ENCODE measurements at regions not wholly inside any gene's neighbourhood (a gene's known extent, or its start where the extent isn't known, plus 50 kb on each side); places are given as distances from the start of the nearest gene placed in this dataset.

- ATAC-seq (no peak), DNase-seq (peak in 1 of 3 donors; percentile 5)
- Histone ChIP-seq H3K27me3 (peaks cover 0 to 7% of the 10 kb centered on the region in 2 donors), H3K4me1 (peaks cover 0 to 3% (median 0%) of the 10 kb centered on the region in 4 donors), H3K4me3 (no peak overlapping the region), H3K27ac (no peak overlapping the region), H3K9me3 (no peaks in the 10 kb centered on the region), H3K36me3 (no peaks in the 10 kb centered on the region)
- TF ChIP-seq CTCF (IDR thresholded peaks at IDR 0.05) (no peak), POLR2A (IDR thresholded peaks at IDR 0.05) (no peak)
- intact Hi-C loops (cut with DNase I), result no loop called here
- WGBS (ENCODE audit: insufficient coverage, low coverage, low lambda C conversion rate, missing lambda C conversion rate), result 12% methylated on average over 7 of the region's 7 CpGs
Observed at GRCh38 chr17:36791150-36791941, 145.9 kb upstream of the LHX1 start.

GRCh38 chr17:36791942-36792475 lies 145.3 kb upstream of the LHX1 start:
- Histone ChIP-seq H3K4me3 (no peak overlapping the region), H3K9me3 (no peaks in the 10 kb centered on the region), H3K36me3 (no peaks in the 10 kb centered on the region), H3K27ac (no peak overlapping the region), H3K4me1 (peaks cover 0 to 3% (median 0%) of the 10 kb centered on the region in 4 donors), H3K27me3 (peaks cover 0 to 7% of the 10 kb centered on the region in 2 donors)
- DNase-seq (peak in 1 of 3 donors; percentile 15), ATAC-seq (peak in 2 of 4 donors; percentile 35 to 45)
- 13% methylated on average over 13 of the region's 13 CpGs for WGBS (ENCODE audit: insufficient coverage, low coverage, low lambda C conversion rate, missing lambda C conversion rate)
- intact Hi-C loops (cut with DNase I), result no loop called here
- TF ChIP-seq POLR2A (IDR thresholded peaks at IDR 0.05) (no peak), CTCF (IDR thresholded peaks at IDR 0.05) (no peak)

- Histone ChIP-seq H3K4me3 (no peak overlapping the region), H3K9me3 (no peaks in the 10 kb centered on the region), H3K4me1 (peaks cover 0 to 3% (median 0%) of the 10 kb centered on the region in 4 donors), H3K36me3 (no peaks in the 10 kb centered on the region), H3K27me3 (peaks cover 0 to 7% of the 10 kb centered on the region in 2 donors), H3K27ac (no peak overlapping the region)
- 67% methylated on average over 1 of the region's 5 CpGs for WGBS (ENCODE audit: insufficient coverage, low coverage, low lambda C conversion rate, missing lambda C conversion rate)
- ATAC-seq, result no peak
- intact Hi-C loops (cut with DNase I), result no loop called here
- TF ChIP-seq CTCF (IDR thresholded peaks at IDR 0.05), result no peak
- no peak for TF ChIP-seq POLR2A (IDR thresholded peaks at IDR 0.05)
- DNase-seq, result no peak
Observed at GRCh38 chr17:36792849-36793248, 144.4 kb upstream of the LHX1 start.

GRCh38 chr17:36793976-36794375 lies 143.3 kb upstream of the LHX1 start:
- TF ChIP-seq POLR2A (IDR thresholded peaks at IDR 0.05) (no peak), CTCF (IDR thresholded peaks at IDR 0.05) (no peak)
- no peak overlapping the region for H3K4me3 ChIP-seq
- peaks cover 0 to 7% of the 10 kb centered on the region in 2 donors for H3K27me3 ChIP-seq
- ATAC-seq, result no peak
- DNase-seq, result no peak
- no peaks in the 10 kb centered on the region for H3K9me3 ChIP-seq
- intact Hi-C loops (cut with DNase I), result no loop called here
- H3K36me3 ChIP-seq, result no peaks in the 10 kb centered on the region
- no peak overlapping the region for H3K27ac ChIP-seq
- H3K4me1 ChIP-seq, result peaks cover 0 to 3% (median 0%) of the 10 kb centered on the region in 4 donors
- WGBS (ENCODE audit: insufficient coverage, low coverage, low lambda C conversion rate, missing lambda C conversion rate), result 67% methylated on average over 1 of the region's 2 CpGs

Data from right lobe of liver (tissue), 6 donors.